ENCODE measurements at regions not wholly inside any gene's neighbourhood (a gene's known extent, or its start where the extent isn't known, plus 50 kb on each side); places are given as distances from the start of the nearest gene placed in this dataset.

DNA sequence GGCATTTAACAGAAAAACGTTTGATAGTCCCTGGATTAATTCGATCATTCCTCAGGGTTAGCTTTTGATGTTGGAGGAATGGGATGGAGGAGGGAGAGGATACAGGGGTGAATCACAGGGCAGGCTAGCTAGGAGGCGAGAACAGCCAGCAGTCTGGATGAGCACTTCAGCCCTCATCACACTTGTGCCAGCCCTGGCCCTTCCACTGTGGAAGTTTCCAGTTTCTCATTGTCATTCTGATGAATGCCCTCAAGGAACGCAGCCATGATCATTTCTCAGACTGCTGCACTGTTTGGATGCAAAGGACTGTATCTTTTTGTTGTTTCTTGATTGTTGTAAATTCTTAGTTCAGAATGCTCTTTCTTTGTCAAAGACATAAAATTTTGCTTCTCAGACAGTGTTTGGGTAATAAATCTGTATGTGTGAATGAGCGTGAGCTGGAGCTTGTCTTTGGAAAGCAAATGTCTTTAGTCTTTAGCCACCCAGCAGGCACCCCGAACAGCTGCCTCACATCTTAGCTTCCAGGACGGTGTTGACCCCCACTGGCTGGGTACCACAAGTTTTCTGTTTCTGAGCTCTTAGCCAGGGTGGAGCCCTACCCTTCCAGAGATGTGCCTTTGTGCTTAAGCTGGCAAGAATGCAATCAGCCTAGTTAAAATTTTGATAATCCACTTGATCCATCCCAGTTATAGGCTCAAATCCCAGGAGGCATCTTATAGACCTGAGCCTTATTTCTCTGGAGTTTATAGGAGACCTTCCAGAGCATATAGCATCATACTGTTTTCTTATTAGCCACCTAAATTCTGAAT lies 121.1 kb downstream of the PDCD6IP start:
- no peaks in the 10 kb centered on the region for H3K27me3 ChIP-seq
- no peak for DNase-seq (ENCODE audit: low spot score in 2 of 2)
- no peaks in the 10 kb centered on the region for H3K4me1 ChIP-seq
- H3K4me3 ChIP-seq: no peak overlapping the region
- no peak overlapping the region for H3K27ac ChIP-seq
- no peaks in the 10 kb centered on the region for H3K36me3 ChIP-seq
- no peak for TF ChIP-seq POLR2A (IDR thresholded peaks at IDR 0.05)
- 47 to 56% methylated on average over 7 of the region's 7 CpGs for WGBS, 2 donors
- no peaks in the 10 kb centered on the region for H3K9me3 ChIP-seq

DNA sequence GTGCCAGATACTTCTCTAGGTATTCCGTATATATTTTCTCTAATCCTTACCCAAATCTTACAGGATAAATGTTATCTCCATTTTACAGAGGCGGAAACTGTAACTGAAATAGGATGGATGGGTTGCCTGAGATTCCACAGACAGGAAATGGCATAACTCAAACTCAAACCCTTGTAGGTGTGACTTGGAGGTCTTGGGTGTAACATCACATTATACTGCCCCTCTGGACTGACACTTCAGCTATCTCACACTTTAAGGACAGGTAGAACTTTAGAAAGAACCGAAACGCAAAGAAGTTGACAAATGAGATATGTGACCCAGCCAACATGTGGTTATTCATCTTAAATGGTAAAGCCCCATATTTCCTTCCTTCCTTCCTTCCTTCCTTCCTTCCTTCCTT lies 122.1 kb downstream of the PDCD6IP start:
- no peaks in the 10 kb centered on the region for H3K9me3 ChIP-seq
- no peak overlapping the region for H3K4me3 ChIP-seq
- TF ChIP-seq POLR2A (IDR thresholded peaks at IDR 0.05) (no peak), EP300 (IDR thresholded peaks at IDR 0.05) (no peak)
- TF ChIP-seq, protein P1, sequence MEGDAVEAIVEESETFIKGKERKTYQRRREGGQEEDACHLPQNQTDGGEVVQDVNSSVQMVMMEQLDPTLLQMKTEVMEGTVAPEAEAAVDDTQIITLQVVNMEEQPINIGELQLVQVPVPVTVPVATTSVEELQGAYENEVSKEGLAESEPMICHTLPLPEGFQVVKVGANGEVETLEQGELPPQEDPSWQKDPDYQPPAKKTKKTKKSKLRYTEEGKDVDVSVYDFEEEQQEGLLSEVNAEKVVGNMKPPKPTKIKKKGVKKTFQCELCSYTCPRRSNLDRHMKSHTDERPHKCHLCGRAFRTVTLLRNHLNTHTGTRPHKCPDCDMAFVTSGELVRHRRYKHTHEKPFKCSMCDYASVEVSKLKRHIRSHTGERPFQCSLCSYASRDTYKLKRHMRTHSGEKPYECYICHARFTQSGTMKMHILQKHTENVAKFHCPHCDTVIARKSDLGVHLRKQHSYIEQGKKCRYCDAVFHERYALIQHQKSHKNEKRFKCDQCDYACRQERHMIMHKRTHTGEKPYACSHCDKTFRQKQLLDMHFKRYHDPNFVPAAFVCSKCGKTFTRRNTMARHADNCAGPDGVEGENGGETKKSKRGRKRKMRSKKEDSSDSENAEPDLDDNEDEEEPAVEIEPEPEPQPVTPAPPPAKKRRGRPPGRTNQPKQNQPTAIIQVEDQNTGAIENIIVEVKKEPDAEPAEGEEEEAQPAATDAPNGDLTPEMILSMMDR (IDR thresholded peaks at IDR 0.05): no peak
- DNase-seq (ENCODE audit: low spot score in 2 of 2): no peak
- WGBS, 2 donors: 90 to 96% methylated on average over 4 of the region's 4 CpGs
- H3K27me3 ChIP-seq: no peaks in the 10 kb centered on the region
- no peaks in the 10 kb centered on the region for H3K36me3 ChIP-seq
- H3K27ac ChIP-seq: no peak overlapping the region
- no peaks in the 10 kb centered on the region for H3K4me1 ChIP-seq

DNA sequence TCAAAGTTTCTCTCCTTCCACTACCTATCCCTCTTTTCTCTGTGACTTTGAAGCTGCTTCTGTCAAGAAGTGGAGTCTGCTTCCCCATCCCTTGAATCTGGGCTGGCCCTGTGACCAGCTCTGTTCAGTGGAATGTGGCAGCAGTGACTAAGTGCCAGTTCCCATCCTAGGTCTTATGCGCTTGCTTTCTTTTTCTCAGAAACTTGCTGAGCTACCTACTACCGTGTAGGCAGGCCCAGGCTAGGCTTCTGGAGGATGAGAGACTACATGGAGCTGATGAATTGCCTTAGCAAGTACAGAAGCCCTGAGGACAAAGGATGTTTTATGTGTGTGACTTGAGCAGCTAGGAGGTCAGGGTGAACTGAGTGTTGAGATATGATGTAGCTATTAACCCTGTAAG lies 123.2 kb downstream of the PDCD6IP start:
- WGBS, 2 donors: 62 to 64% methylated on average over 2 of the region's 2 CpGs
- DNase-seq (ENCODE audit: low spot score in 2 of 2): no peak

DNA sequence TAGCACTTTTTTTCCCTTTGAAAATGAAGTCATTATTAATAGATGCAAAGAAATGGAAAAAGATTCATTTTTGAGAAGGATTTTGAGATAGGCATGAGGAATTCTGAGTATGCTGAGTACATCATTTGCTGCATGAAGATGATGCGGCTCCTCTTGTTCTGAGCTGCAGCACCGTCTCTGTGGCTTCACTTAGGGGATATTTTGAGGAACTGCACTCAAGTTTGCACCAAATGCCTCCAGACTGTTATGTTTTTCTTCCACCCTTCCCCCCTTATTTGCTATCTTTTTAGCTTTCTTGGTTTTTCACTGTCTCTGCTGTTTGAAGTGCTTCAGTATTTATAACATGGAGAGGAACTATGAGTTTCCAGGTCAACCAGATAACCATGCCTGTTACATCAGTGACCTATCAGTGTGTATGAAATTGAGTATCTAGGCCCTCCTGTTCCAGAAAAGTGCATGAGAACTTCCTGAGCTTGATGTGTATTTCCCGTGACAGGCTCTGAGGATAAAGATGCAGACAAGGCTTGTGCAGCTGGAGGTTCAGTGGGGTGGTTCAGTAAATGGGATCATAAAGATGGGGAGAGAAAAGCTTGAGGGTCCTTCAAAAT lies 128.7 kb downstream of the PDCD6IP start:
- Histone ChIP-seq H3K27ac (no peak overlapping the region), H3K4me1 (no peaks in the 10 kb centered on the region), H3K36me3 (no peaks in the 10 kb centered on the region), H3K4me3 (no peak overlapping the region), H3K27me3 (no peaks in the 10 kb centered on the region), H3K9me3 (no peaks in the 10 kb centered on the region)
- DNase-seq (ENCODE audit: low spot score in 2 of 2): no peak
- TF ChIP-seq, protein P1 (IDR thresholded peaks at IDR 0.05): no peak
- no peak for TF ChIP-seq EP300 (IDR thresholded peaks at IDR 0.05)
- TF ChIP-seq POLR2A (IDR thresholded peaks at IDR 0.05): no peak
- 76 to 79% methylated on average over 3 of the region's 3 CpGs for WGBS, 2 donors

More for the DNA sequence above, 123.2 kb downstream of the PDCD6IP start:
- TF ChIP-seq EP300 (IDR thresholded peaks at IDR 0.05) (no peak), POLR2A (IDR thresholded peaks at IDR 0.05) (no peak)
- TF ChIP-seq, protein P1 (IDR thresholded peaks at IDR 0.05): no peak
- H3K4me1 ChIP-seq: no peaks in the 10 kb centered on the region
- H3K27me3 ChIP-seq: no peaks in the 10 kb centered on the region
- H3K36me3 ChIP-seq: no peaks in the 10 kb centered on the region
- H3K9me3 ChIP-seq: no peaks in the 10 kb centered on the region
- H3K4me3 ChIP-seq: no peak overlapping the region
- no peak overlapping the region for H3K27ac ChIP-seq

DNA sequence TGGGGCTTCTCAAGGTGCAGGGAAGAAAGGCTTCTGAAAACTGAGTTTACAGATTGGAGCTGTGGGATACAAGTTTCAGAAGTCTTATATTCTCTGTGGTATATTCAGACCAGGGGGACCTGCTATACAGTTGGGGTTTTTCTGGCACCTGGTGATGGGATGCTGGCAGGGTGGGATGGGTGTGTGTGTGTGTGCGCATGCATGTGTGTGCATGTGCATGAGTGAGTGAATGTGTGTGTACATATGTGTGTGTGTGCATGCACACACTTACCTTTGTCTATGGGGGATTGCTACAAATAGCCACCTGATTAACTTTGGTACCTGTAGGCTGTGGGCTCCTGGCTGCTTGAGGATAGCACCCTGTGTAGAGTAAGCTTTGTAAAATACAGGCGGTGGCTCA lies 131.4 kb downstream of the PDCD6IP start:
- Histone ChIP-seq H3K36me3 (no peaks in the 10 kb centered on the region), H3K27me3 (no peaks in the 10 kb centered on the region), H3K4me3 (no peak overlapping the region), H3K9me3 (no peaks in the 10 kb centered on the region), H3K4me1 (no peaks in the 10 kb centered on the region), H3K27ac (no peak overlapping the region)
- no peak for DNase-seq (ENCODE audit: low spot score in 2 of 2)
- no peak for TF ChIP-seq POLR2A (IDR thresholded peaks at IDR 0.05)
- TF ChIP-seq EP300 (IDR thresholded peaks at IDR 0.05): no peak
- TF ChIP-seq, protein P1 (IDR thresholded peaks at IDR 0.05): no peak
- WGBS, 2 donors: 74 to 75% methylated on average over 2 of the region's 2 CpGs

All from tibial nerve (tissue), 4 donors.